ENCODE measurements at regions not wholly inside any gene's neighbourhood (a gene's known extent, or its start where the extent isn't known, plus 50 kb on each side); places are given as distances from the start of the nearest gene placed in this dataset.
"Not testable (repeated sequence)": the region's sequence is repeated elsewhere in the genome, so short reads cannot be mapped to it uniquely, and the experiment has no call there.

DNA sequence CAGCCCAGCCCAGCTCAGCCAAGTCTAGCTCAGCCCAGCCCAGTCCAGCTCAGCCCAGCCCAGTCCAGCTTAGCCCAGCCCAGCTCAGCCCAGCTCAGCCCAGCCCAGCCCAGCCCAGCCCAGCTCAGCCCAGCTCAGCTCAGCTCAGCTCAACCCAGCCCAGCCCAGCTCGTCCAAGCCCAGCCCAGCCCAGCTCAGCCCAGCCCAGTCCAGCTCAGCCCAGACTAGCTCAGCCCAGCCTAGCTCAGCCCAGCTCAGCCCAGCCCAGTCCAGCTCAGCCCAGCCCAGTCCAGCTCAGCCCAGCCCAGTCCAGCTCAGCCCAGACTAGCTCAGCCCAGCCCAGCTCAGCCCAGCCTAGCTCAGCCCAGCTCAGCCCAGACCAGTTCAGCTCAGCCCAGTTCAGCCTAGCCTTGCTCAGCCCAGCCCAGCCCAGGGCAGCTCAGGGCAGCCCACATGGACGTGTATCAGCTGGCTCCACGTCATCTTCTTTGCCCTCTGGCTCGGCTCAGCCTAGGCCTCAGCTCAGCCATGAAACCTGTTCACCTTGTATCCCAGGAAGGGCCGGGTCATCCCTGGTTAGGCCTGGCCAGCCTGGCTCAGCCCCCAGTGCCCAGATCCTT lies 185.6 kb downstream of the TMEM121 start:
- Histone ChIP-seq H3K27me3 (ENCODE audit: insufficient read depth, poor library complexity, severe bottlenecking) (no peaks in the 10 kb centered on the region), H3K4me3 (replicated peaks; ENCODE audit: insufficient read depth, low read length) (no peak overlapping the region), H3K27ac (replicated peaks) (no peak overlapping the region)
- TF ChIP-seq POLR2AphosphoS5 (IDR thresholded peaks at IDR 0.05; ENCODE audit: low read depth) (no peak), GABPA (IDR thresholded peaks at IDR 0.05; ENCODE audit: low read depth) (no peak), SPI1 (IDR thresholded peaks at IDR 0.05; ENCODE audit: borderline replicate concordance, low read depth) (no peak)
- TF ChIP-seq, protein P1, sequence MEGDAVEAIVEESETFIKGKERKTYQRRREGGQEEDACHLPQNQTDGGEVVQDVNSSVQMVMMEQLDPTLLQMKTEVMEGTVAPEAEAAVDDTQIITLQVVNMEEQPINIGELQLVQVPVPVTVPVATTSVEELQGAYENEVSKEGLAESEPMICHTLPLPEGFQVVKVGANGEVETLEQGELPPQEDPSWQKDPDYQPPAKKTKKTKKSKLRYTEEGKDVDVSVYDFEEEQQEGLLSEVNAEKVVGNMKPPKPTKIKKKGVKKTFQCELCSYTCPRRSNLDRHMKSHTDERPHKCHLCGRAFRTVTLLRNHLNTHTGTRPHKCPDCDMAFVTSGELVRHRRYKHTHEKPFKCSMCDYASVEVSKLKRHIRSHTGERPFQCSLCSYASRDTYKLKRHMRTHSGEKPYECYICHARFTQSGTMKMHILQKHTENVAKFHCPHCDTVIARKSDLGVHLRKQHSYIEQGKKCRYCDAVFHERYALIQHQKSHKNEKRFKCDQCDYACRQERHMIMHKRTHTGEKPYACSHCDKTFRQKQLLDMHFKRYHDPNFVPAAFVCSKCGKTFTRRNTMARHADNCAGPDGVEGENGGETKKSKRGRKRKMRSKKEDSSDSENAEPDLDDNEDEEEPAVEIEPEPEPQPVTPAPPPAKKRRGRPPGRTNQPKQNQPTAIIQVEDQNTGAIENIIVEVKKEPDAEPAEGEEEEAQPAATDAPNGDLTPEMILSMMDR (IDR thresholded peaks at IDR 0.05; ENCODE audit: insufficient read depth, low read length): no peak
- TF ChIP-seq, protein P2, sequence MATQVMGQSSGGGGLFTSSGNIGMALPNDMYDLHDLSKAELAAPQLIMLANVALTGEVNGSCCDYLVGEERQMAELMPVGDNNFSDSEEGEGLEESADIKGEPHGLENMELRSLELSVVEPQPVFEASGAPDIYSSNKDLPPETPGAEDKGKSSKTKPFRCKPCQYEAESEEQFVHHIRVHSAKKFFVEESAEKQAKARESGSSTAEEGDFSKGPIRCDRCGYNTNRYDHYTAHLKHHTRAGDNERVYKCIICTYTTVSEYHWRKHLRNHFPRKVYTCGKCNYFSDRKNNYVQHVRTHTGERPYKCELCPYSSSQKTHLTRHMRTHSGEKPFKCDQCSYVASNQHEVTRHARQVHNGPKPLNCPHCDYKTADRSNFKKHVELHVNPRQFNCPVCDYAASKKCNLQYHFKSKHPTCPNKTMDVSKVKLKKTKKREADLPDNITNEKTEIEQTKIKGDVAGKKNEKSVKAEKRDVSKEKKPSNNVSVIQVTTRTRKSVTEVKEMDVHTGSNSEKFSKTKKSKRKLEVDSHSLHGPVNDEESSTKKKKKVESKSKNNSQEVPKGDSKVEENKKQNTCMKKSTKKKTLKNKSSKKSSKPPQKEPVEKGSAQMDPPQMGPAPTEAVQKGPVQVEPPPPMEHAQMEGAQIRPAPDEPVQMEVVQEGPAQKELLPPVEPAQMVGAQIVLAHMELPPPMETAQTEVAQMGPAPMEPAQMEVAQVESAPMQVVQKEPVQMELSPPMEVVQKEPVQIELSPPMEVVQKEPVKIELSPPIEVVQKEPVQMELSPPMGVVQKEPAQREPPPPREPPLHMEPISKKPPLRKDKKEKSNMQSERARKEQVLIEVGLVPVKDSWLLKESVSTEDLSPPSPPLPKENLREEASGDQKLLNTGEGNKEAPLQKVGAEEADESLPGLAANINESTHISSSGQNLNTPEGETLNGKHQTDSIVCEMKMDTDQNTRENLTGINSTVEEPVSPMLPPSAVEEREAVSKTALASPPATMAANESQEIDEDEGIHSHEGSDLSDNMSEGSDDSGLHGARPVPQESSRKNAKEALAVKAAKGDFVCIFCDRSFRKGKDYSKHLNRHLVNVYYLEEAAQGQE (IDR thresholded peaks at IDR 0.05; ENCODE audit: insufficient replicate concordance, low read depth): no peak
- no peak for DNase-seq (ENCODE audit: low read depth in 1 of 2, low spot score in 1 of 2)

DNA sequence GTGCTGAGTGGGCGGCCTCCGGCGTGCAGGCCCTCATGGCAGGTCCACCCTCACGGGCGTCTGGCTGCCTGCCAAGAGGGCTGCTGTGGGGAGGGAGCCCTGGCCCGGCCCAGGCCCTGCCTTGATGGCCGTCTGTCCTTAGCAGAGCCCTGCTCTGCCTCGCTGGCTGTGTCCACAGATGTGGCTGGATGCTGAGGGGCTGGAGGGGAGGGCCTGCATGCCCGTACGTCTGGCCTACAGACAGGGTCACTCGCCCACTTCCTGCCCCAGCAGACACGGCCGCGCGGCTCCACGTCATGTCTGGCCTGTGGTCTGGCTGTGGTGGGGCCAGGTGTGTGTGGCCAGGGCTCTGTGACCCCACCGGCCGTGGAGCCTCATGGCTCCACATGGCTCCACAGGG lies 186.3 kb downstream of the TMEM121 start:
- H3K4me3 ChIP-seq (replicated peaks; ENCODE audit: insufficient read depth, low read length); DNase-seq (ENCODE audit: low read depth in 1 of 2, low spot score in 1 of 2); H3K27me3 ChIP-seq (ENCODE audit: insufficient read depth, poor library complexity, severe bottlenecking); H3K27ac ChIP-seq (replicated peaks): not testable (repeated sequence)

DNA sequence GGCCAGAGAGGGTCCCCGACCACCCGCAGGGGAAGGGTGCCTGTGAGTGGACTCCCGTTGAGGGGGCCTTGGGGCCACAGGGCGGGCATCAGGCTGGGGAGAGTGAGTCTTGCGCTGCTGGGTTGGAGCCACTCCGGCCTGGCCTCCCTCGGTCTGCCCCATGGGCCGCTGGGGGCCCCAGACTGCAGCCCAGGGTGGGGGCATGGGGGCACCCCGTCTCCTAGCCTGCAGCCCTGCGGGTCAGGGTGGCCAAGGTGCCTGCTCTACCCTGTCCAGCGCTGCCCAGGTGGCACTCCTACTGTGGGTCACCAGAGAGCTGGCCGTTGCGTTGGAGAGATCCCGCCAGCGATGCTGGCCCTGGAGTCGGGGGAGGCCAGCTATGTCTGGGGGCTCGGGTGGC lies 186.8 kb downstream of the TMEM121 start:
- H3K4me3 ChIP-seq (replicated peaks; ENCODE audit: insufficient read depth, low read length); DNase-seq (ENCODE audit: low read depth in 1 of 2, low spot score in 1 of 2); H3K27ac ChIP-seq (replicated peaks); H3K27me3 ChIP-seq (ENCODE audit: insufficient read depth, poor library complexity, severe bottlenecking): not testable (repeated sequence)

DNA sequence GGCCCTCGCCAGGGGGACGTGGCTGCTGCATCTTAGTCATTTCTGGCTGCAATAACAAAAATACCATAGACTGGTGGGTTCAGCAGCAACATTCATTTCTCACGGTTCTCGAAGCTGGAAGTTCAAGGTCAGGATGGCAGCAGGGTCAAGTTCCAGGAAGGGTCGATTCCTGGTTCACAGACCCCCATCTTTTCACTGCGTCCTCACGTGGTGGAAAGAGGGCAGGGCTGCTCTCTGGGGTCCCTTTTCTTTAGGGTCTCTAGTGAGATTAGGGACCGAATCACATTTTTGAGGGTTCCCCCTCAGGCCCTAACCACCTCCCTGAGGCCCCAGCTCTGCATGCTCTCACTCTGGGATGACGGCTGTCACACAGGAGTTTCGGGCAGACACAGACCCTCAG lies 187.5 kb downstream of the TMEM121 start:
- DNase-seq (ENCODE audit: low read depth in 1 of 2, low spot score in 1 of 2); H3K27ac ChIP-seq (replicated peaks); H3K27me3 ChIP-seq (ENCODE audit: insufficient read depth, poor library complexity, severe bottlenecking); H3K4me3 ChIP-seq (replicated peaks; ENCODE audit: insufficient read depth, low read length): not testable (repeated sequence)

DNA sequence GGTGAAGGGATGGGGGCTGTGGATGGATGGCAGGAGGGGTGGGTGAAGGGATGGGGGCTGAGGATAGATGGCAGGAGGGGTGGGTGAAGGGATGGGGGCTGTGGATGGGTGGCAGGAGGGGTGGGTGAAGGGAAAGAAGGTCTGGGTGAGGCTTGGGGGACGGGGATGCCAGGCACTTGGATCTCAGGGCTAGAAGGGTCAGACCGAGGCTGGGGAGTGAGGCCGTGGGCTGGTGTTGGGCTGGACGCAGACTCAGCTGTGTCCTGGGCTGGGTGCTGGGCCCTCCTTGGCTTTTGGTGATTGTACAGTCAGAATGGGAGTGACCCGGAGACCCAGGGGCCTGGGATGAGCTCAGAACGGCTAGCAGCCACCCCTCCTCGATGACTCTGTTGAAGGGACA lies 192.4 kb downstream of the TMEM121 start:
- not testable (repeated sequence) for H3K4me3 ChIP-seq (replicated peaks; ENCODE audit: insufficient read depth, low read length); DNase-seq (ENCODE audit: low read depth in 1 of 2, low spot score in 1 of 2); H3K27me3 ChIP-seq (ENCODE audit: insufficient read depth, poor library complexity, severe bottlenecking); H3K27ac ChIP-seq (replicated peaks)

DNA sequence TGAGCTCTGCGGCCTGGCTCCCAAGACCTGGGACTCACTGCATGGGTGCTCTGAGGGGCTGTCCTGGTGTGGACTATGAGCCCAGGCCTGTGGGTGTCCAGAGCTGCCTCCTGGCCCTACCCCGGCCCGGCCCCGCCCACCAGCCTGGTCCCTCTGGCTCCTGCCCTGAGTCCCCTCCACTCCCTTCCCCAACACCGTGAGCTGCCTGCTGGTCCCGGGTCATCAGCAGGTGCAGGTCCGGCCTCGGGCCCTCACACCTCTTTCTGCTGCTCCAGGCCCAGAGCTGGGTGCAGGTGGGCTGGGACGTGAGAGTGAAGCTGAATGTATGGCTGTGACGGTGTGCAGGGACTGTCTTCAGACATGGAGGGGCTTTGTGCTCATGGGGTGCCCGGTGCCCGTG lies 193.7 kb downstream of the TMEM121 start:
- not testable (repeated sequence) for H3K27me3 ChIP-seq (ENCODE audit: insufficient read depth, poor library complexity, severe bottlenecking); H3K4me3 ChIP-seq (replicated peaks; ENCODE audit: insufficient read depth, low read length); H3K27ac ChIP-seq (replicated peaks); DNase-seq (ENCODE audit: low read depth in 1 of 2, low spot score in 1 of 2)

DNA sequence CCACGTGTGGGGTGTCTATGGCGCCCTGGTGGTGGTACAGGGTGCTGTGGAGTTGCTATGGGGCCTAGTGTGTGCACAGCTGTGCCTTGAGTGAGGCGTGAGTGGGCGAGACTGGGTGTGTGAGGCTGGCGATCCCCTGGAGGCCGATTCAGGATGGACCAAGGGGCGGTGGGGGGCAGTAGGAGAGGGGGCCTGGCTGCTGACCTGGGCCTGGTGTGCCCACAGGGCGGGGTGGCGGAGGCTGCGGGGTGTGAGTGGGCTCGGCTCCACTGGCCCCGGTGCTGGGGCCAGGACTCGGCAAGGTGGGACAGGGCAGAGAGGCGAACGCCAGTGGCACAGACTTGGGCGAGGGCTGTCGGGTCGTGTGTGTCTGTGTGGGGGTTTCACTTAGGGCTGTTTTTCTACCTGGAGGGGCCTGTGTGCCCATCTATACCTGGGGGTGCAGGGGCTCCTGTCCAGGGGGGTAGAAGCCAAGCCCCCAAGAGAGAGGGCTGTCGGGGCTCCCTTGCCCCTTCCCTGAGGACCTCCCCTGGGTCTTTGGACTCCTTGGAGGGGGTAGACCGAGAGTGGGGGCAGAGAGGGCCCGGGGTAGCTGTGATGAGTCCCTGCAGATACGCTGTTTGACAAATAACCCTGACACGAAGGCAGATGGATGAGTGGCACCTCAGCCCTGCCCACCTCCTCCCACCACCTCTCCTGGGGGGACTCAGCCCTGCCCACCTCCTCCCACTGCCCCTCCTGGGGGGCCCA lies 194.6 kb downstream of the TMEM121 start:
- not testable (repeated sequence) for H3K27me3 ChIP-seq (ENCODE audit: insufficient read depth, poor library complexity, severe bottlenecking); H3K4me3 ChIP-seq (replicated peaks; ENCODE audit: insufficient read depth, low read length); H3K27ac ChIP-seq (replicated peaks); DNase-seq (ENCODE audit: low read depth in 1 of 2, low spot score in 1 of 2)

DNA sequence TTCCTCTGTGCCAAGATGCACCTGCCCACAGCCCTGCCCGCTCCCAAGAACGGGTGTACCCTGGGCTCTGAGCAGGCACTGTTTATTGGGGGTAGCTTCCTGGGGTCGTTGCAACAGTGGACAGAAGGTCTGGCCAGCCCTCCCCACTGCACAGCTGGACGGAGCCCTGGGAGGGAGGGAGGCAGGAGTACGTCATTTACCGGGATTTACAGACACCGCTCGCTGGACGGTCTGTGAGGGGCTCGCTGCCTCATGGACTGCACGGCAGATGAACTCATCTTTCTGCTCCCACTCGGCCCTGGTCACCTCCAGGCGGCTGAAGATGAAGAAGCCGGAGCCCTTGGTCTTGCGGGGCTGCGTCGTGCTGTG lies 195.2 kb downstream of the TMEM121 start:
- DNase-seq (ENCODE audit: low read depth in 1 of 2, low spot score in 1 of 2); H3K27ac ChIP-seq (replicated peaks); H3K27me3 ChIP-seq (ENCODE audit: insufficient read depth, poor library complexity, severe bottlenecking); H3K4me3 ChIP-seq (replicated peaks; ENCODE audit: insufficient read depth, low read length): not testable (repeated sequence)

DNA sequence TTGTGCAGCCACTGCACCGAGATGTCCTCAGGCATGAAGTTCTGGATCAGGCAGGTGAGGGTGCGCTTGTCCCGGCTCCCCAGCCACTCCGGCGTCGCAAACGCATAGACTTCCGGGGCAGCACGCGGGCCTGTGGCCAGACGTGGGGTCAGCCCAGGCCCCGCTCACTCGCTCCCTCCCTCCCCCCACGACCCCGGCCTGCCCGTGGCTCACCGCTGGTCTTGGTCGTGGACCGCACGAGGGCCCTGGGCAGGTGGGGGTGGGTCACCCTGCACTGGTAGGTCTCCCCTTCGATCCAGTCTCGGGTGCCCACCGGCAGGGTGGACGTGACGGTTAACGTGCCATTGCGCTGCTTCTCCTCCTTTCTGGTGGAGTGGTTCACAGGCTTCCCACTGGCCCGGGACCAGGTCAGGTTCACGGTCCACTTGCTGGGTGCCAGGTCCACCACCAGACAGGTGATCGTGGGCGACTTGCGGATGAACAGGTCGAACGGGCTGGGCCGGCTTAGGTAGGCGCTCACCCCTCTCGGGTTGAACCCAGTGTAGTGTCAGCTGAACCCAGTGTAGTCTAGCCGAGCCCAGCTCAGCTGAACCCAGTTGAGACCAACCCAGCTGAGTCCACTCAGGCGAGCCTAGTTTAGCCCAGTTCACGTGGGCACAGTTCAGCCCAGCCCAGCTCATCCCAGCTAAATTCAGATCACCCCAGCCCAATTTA lies 195.8 kb downstream of the TMEM121 start:
- H3K27ac ChIP-seq (replicated peaks); H3K27me3 ChIP-seq (ENCODE audit: insufficient read depth, poor library complexity, severe bottlenecking); H3K4me3 ChIP-seq (replicated peaks; ENCODE audit: insufficient read depth, low read length); DNase-seq (ENCODE audit: low read depth in 1 of 2, low spot score in 1 of 2): not testable (repeated sequence)

DNA sequence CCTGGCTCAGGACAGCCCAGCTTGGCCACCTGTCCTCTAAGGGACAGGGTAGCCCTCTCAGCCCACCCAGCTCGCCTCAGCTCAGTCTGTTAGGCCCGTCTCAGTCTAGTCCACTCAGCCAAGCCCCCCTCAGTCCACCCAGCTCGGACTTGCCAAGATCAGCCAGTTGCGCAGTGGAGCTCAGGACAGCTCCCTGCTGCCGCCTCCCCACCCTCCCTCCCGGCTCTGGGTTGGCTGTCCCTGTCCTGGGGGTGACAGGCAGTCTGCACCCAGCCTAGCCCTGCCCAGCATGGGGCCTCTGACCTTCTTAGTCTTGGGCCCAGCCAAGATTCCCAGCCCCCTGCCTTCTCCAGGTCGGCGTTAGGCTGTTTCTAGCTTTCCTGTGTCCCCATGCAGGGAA lies 196.9 kb downstream of the TMEM121 start:
- DNase-seq (ENCODE audit: low read depth in 1 of 2, low spot score in 1 of 2); H3K4me3 ChIP-seq (replicated peaks; ENCODE audit: insufficient read depth, low read length); H3K27ac ChIP-seq (replicated peaks); H3K27me3 ChIP-seq (ENCODE audit: insufficient read depth, poor library complexity, severe bottlenecking): not testable (repeated sequence)

DNA sequence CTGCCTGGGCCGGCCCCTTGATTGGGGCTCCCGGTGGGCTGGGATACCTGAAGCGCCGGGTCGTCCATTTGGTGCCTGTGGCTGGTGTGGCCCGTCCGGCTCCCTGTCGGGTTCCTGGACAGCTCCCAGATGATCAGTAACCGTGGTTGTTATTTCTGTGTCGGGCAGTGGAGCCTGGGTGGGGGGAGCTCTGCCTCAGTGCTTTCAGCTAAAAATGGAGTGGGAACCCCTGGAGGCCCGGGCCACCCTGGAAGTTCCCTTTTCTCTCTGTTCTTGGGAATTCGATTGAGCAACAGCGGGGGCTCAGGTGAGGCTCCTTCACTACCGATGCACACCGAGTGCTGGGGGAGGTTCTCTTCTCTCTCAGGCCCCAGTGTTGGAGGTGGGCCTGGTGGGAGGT lies 197.4 kb downstream of the TMEM121 start:
- DNase-seq (ENCODE audit: low read depth in 1 of 2, low spot score in 1 of 2); H3K27me3 ChIP-seq (ENCODE audit: insufficient read depth, poor library complexity, severe bottlenecking); H3K4me3 ChIP-seq (replicated peaks; ENCODE audit: insufficient read depth, low read length); H3K27ac ChIP-seq (replicated peaks): not testable (repeated sequence)
